ENCODE measurements at regions not wholly inside any gene's neighbourhood (a gene's known extent, or its start where the extent isn't known, plus 50 kb on each side); places are given as distances from the start of the nearest gene placed in this dataset.

DNA sequence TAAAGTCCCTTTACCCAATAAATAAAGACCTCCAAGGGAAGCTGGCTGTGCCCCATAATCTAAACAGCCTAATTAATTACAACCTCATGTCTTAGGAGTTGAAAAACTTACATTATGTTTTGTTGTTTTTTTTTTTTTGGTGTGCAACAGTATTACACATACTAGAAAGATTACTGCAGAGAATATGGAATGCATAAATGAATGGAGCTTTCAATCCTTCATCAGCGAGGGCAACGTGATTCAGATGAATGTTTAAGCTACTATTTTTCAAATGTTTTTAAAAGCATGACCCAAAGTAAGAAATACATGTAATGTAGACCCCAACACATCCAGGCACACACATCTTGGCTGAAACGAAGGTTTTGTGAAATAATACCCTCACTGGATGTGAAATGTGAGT is 167.1 kb upstream of the FN1 start:
- TF ChIP-seq POLR2A (IDR thresholded peaks at IDR 0.05): no peak
- no peak for TF ChIP-seq CTCF (IDR thresholded peaks at IDR 0.05)
- Histone ChIP-seq H3K36me3 (no peaks in the 10 kb centered on the region), H3K4me1 (no peaks in the 10 kb centered on the region), H3K27me3 (no peaks in the 10 kb centered on the region), H3K4me3 (replicated peaks in 1 of 3) (no peak overlapping the region), H3K9me3 (no peaks in the 10 kb centered on the region), H3K27ac (no peak overlapping the region)
- intact Hi-C loops (cut with DNase I): no loop called here
- 58 to 64% methylated on average over 3 of the region's 3 CpGs for WGBS, 2 donors
- no peak for DNase-seq

- 74 to 78% methylated on average over 2 of the region's 2 CpGs for whole genome bisulfite sequencing, 2 donors
Observed at GRCh38 chr2:215601990-215602721, 166.3 kb upstream of the FN1 start.

DNA sequence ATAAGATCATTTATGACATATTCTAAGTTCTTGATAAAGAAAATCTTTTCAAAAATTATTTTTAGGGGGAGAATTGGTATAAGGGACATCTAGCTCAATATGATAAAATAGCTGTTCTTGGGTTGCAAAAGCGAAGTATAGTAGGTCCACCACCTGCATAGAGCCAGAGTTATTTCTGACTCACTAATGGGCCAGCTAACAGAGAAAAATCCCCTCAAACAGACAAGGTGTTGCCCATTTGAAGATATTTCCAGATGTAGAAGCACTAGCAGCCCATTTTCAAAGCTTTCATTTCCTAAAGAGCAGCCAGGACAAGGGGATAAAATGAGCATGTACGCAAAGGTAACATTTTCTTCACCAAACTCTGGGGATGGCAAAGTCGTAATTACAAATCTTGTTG is 165.7 kb upstream of the FN1 start:
- no peak for DNase-seq
- Histone ChIP-seq H3K36me3 (no peaks in the 10 kb centered on the region), H3K4me1 (no peaks in the 10 kb centered on the region), H3K27ac (peak overlapping the region in 1 of 3 donors; percentile 34), H3K27me3 (no peaks in the 10 kb centered on the region), H3K4me3 (replicated peaks in 1 of 3) (no peak overlapping the region), H3K9me3 (no peaks in the 10 kb centered on the region)
- 83 to 93% methylated on average over 3 of the region's 3 CpGs for WGBS, 2 donors
- intact Hi-C loops (cut with DNase I): no loop called here
- no peak for TF ChIP-seq CTCF (IDR thresholded peaks at IDR 0.05)
- no peak for TF ChIP-seq POLR2A (IDR thresholded peaks at IDR 0.05)

More at GRCh38 chr2:215601990-215602721, 166.3 kb upstream of the FN1 start:
- no peak for DNase-seq
- Histone ChIP-seq H3K9me3 (no peaks in the 10 kb centered on the region), H3K4me1 (no peaks in the 10 kb centered on the region), H3K4me3 (replicated peaks in 1 of 3) (no peak overlapping the region), H3K27me3 (no peaks in the 10 kb centered on the region), H3K27ac (peak overlapping the region in 1 of 3 donors; percentile 34), H3K36me3 (no peaks in the 10 kb centered on the region)
- intact Hi-C loops (cut with DNase I): no loop called here
- TF ChIP-seq CTCF (IDR thresholded peaks at IDR 0.05): no peak
- no peak for TF ChIP-seq POLR2A (IDR thresholded peaks at IDR 0.05)

DNA sequence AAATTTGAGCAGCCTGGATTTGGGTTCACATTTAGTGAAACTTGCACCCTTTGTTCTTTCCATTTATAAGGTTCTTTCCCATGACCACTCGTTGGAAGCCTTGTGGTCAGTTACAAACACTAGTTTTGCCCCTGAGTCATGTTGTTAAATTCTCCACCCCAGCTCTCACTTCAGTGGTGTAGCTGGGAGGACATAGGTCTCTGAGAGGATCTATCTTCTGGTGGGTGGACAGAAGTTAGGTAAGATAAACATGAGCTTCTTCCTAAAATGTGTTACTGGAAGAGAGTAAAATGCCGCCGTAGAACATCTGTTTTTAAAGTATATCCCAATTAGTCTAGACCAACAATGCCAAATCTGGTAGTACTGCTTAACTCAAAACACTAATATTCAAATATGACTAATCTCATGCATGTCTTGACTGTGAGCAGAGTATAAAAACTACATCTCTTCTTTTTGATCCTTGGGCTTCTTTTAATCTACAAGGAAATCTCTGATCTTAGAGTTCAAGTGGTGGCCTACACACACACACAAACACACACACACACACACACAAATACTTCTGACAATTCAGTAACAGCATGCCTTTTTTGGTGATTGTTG is 162.6 kb upstream of the FN1 start:
- H3K4me3 ChIP-seq (replicated peaks in 1 of 3): no peak overlapping the region
- H3K27me3 ChIP-seq: no peaks in the 10 kb centered on the region
- DNase-seq: no peak
- H3K36me3 ChIP-seq: no peaks in the 10 kb centered on the region
- no peaks in the 10 kb centered on the region for H3K9me3 ChIP-seq
- 64 to 88% methylated on average over 3 of the region's 3 CpGs for WGBS, 2 donors
- intact Hi-C loops (cut with DNase I): no loop called here
- H3K4me1 ChIP-seq: no peaks in the 10 kb centered on the region
- no peak for TF ChIP-seq CTCF (IDR thresholded peaks at IDR 0.05)
- no peak for TF ChIP-seq POLR2A (IDR thresholded peaks at IDR 0.05)
- H3K27ac ChIP-seq: no peak overlapping the region

DNA sequence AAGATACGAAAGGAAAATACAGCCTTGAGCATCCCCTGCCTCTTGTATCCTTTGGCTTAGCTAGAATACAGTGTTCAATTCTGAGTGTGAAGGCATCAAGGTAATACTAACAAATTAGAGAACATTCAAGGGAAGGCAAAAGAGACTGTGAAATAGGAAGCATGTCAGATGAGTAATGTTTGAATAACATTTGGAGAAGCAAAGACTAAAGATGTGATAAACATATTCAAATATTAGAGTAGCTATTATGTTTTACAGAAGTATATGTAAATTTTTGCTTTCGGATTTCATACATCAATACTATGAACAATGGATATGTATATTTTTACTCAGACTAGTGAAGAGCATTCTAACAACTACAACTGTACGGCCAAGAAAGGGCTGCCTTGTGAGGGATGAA is 161.7 kb upstream of the FN1 start:
- Histone ChIP-seq H3K36me3 (no peaks in the 10 kb centered on the region), H3K4me3 (replicated peaks in 1 of 3) (no peak overlapping the region), H3K9me3 (no peaks in the 10 kb centered on the region), H3K27me3 (no peaks in the 10 kb centered on the region), H3K4me1 (no peaks in the 10 kb centered on the region), H3K27ac (no peak overlapping the region)
- DNase-seq: no peak
- 93 to 94% methylated on average over 3 of the region's 3 CpGs for WGBS, 2 donors
- TF ChIP-seq POLR2A (IDR thresholded peaks at IDR 0.05) (no peak), CTCF (IDR thresholded peaks at IDR 0.05) (no peak)
- intact Hi-C loops (cut with DNase I): no loop called here
